Hematopoietic multipotent progenitor cell treated with erythropoietin and hydrocortisone succinate and interleukin-3 and kit ligand, for 15 days (in vitro differentiated cells): ENCODE measurements at regions not wholly inside any gene's neighbourhood (a gene's known extent, or its start where the extent isn't known, plus 50 kb on each side); places are given as distances from the start of the nearest gene placed in this dataset.

Experiments used
- DNase-seq: peaks from one replicate; pipeline ENCODE4 v3.0.0-alpha.2; 2015; ENCODE audit warnings: low spot score

GRCh38 chr2:18132697-18133096 is 254.2 kb downstream of the KCNS3 start:
- DNase-seq = no peak

- DNase-seq = no peak
Observed at GRCh38 chr2:18131761-18132160, 253.3 kb downstream of the KCNS3 start.

- no peak for DNase-seq
Observed at GRCh38 chr2:18129348-18129747, 250.9 kb downstream of the KCNS3 start.

- no peak for DNase-seq
Observed at GRCh38 chr2:18125303-18125702, 246.8 kb downstream of the KCNS3 start.

- DNase-seq = no peak
Observed at GRCh38 chr2:18124116-18124835, 245.8 kb downstream of the KCNS3 start.

GRCh38 chr2:18123577-18123976 is 245.1 kb downstream of the KCNS3 start:
- DNase-seq = no peak

GRCh38 chr2:18123211-18123570 is 244.7 kb downstream of the KCNS3 start:
- no peak for DNase-seq

GRCh38 chr2:18122544-18123210 is 244.2 kb downstream of the KCNS3 start:
- DNase-seq = no peak

GRCh38 chr2:18119883-18120282 is 241.4 kb downstream of the KCNS3 start:
- DNase-seq = no peak

GRCh38 chr2:18118703-18119102 is 240.2 kb downstream of the KCNS3 start:
- DNase-seq = no peak

GRCh38 chr2:18117592-18117991 is 239.1 kb downstream of the KCNS3 start:
- DNase-seq = no peak

GRCh38 chr2:18110222-18110621 is 231.8 kb downstream of the KCNS3 start:
- DNase-seq = no peak

GRCh38 chr2:18106841-18107240 is 228.4 kb downstream of the KCNS3 start:
- DNase-seq = no peak

GRCh38 chr2:18105929-18106328 is 227.5 kb downstream of the KCNS3 start:
- no peak for DNase-seq

- DNase-seq = no peak
Observed at GRCh38 chr2:18104595-18105224, 226.2 kb downstream of the KCNS3 start.

GRCh38 chr2:18096836-18097405 is 218.5 kb downstream of the KCNS3 start:
- DNase-seq = no peak

- DNase-seq = no peak
Observed at GRCh38 chr2:18094277-18094676, 215.8 kb downstream of the KCNS3 start.

- no peak for DNase-seq
Observed at GRCh38 chr2:18093196-18093595, 214.7 kb downstream of the KCNS3 start.

- DNase-seq = no peak
Observed at GRCh38 chr2:18092760-18093159, 214.3 kb downstream of the KCNS3 start.

- DNase-seq = no peak
Observed at GRCh38 chr2:18085593-18085992, 207.1 kb downstream of the KCNS3 start.

GRCh38 chr2:18084376-18084775 is 205.9 kb downstream of the KCNS3 start:
- DNase-seq = no peak

- DNase-seq = no peak
Observed at GRCh38 chr2:18083806-18084205, 205.3 kb downstream of the KCNS3 start.

GRCh38 chr2:18078216-18078615 is 199.7 kb downstream of the KCNS3 start:
- no peak for DNase-seq
